ENCODE measurements at regions not wholly inside any gene's neighbourhood (a gene's known extent, or its start where the extent isn't known, plus 50 kb on each side); places are given as distances from the start of the nearest gene placed in this dataset.

DNA sequence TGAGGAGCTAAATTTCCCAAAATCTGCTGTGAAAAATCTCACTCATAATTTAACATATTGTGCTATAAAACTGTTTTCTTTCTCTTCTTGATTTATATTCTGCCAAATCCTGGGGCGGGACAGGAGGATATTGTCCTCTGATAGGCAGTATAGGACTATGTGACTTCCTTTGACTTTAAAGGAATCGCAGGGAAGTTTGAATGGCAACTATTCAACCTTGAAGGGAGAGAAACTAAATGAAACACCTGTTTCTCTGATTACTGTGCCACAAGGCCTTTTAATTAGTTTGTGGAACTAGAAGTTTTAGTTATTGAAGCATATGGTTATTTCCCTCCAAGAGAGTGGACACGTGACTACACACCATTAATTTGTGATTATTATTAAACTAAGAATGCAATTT is 607.4 kb downstream of the GATA3 start:
- TF ChIP-seq, protein P1, sequence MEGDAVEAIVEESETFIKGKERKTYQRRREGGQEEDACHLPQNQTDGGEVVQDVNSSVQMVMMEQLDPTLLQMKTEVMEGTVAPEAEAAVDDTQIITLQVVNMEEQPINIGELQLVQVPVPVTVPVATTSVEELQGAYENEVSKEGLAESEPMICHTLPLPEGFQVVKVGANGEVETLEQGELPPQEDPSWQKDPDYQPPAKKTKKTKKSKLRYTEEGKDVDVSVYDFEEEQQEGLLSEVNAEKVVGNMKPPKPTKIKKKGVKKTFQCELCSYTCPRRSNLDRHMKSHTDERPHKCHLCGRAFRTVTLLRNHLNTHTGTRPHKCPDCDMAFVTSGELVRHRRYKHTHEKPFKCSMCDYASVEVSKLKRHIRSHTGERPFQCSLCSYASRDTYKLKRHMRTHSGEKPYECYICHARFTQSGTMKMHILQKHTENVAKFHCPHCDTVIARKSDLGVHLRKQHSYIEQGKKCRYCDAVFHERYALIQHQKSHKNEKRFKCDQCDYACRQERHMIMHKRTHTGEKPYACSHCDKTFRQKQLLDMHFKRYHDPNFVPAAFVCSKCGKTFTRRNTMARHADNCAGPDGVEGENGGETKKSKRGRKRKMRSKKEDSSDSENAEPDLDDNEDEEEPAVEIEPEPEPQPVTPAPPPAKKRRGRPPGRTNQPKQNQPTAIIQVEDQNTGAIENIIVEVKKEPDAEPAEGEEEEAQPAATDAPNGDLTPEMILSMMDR (IDR thresholded peaks at IDR 0.05; ENCODE audit: low read depth, low read length, poor library complexity, severe bottlenecking): no peak
- no peak for TF ChIP-seq EZH2phosphoT487 (IDR thresholded peaks at IDR 0.05; ENCODE audit: borderline replicate concordance, low read length)

Data from DOHH2 (cell line).